Stimulated activated CD4-positive, alpha-beta T cell treated with anti-CD3 and anti-CD28 coated beads, Interleukin-12 subunit alpha, Interleukin-12 subunit beta, amount 100 ng/mL, for 48 hours (primary cell): ENCODE measurements at regions not wholly inside any gene's neighbourhood (a gene's known extent, or its start where the extent isn't known, plus 50 kb on each side); places are given as distances from the start of the nearest gene placed in this dataset.
"Not testable (repeated sequence)": the region's sequence is repeated elsewhere in the genome, so short reads cannot be mapped to it uniquely, and the experiment has no call there.

Experiments used
- DNase-seq, 3 donors: peaks; one replicate each; pipeline ENCODE4 v3.0.0-alpha.2; 2020; ENCODE audit warnings: low read depth in 2 of 3, low spot score in 1 of 3

DNA sequence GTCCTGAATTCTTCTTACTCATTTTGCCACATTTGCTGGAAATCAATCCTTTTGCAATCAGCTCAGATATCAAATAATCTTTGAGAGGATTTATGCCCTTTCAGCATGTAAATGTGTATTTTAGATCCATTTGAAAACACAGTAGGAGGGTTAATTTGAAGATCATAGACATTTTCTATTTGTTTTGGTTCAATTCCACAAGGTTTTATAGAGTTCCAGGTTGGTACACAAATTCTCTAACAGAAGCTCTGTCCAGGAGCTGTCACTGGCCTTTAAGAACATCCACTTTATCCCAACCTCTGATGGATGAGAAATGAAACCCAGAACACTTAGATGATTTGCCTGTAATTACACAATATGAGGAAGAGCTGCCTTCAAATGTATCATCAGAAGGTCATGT is 157.3 kb upstream of the CHAC2 start:
- DNase-seq, result no peak

DNA sequence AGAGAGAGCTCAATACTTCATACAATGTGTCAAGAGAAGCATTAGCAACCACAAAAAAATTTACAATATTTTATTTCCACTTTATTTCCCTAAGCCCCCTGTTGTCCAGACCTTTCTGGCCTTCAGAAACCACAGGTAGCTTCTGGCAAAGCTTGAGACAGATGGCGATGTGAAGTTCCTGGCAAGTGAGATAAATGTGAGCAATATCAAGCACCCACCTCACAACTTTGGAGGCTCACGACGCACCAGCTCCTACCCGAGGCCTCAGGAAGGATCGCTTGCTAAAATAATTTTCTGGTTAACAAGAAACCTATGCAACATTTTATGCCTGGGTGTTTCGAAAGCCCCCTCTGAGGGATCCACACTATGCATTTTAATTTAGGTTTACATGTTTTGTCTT is 158.1 kb upstream of the CHAC2 start:
- no peak for DNase-seq

DNA sequence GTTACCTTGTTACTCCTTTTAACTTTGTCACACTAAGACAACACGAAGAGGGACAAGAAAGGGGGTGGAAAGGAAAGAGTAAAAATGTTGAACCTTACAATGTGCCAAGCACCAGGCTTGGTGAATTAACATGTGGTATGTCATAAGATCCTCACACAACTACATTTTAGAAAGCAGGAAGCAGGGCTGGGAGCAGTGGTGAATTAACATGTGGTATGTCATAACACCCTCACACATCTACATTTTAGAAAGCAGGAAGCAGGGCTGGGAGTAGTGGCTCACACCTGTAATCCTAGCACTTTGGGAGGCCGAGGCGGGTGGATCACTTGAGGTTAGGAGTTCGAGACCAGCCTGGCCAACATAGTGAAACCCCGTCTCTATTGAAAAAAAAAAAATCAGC is 159.3 kb upstream of the CHAC2 start:
- no peak for DNase-seq

DNA sequence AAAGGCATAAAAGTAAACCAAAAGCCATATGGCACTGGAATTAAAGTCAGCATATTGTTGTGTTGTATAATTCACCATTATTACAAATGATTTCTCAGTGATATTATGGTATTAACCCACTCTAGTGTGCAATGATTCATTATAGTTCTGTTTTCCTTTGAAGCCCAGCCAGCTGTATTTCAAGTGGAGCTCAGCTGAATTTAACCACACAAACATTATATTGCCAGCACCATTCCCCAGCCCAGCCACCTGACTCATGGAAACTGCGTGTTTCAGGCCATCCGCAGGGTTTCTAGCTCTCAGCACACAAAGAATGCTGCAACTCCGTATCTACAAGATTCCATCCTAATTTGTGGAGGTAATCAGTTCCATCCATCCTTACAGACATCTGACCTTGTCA is 166.8 kb upstream of the CHAC2 start:
- DNase-seq, result no peak

DNA sequence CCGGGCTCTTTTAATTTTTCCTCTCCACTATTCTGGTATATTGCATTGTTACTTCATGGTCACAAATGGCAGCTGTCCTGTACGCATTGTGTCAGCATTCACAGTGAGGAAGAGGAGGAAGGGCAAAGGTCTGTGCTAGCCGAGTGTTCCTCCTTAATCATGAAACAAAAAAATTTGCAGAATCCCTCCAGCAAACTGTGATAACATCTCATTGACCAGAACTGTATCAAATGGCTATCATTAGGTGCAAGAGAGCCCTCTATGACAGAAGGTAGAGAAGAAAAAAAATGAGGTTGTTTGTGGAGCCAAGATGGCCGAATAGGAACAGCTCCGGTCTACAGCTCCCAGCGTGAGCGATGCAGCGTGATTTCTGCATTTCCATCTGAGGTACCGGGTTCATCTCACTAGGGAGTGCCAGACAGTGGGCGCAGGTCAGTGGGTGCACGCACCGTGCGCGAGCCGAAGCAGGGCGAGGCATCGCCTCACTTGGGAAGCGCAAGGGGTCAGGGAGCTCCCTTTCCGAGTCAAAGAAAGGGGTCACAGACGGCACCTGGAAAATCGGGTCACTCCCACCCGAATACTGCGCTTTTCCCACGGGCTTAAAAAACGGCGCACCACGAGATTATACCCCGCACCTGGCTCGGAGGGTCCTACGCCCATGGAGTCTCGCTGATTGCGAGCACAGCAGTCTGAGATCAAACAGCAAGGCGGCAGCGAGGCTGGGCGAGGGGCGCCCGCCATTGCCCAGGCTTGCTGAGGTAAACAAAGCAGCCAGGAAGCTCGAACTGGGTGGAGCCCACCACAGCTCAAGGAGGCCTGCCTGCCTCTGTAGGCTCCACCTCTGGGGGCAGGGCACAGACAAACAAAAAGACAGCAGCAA is 180.6 kb upstream of the CHAC2 start:
- DNase-seq, result not testable (repeated sequence)

DNA sequence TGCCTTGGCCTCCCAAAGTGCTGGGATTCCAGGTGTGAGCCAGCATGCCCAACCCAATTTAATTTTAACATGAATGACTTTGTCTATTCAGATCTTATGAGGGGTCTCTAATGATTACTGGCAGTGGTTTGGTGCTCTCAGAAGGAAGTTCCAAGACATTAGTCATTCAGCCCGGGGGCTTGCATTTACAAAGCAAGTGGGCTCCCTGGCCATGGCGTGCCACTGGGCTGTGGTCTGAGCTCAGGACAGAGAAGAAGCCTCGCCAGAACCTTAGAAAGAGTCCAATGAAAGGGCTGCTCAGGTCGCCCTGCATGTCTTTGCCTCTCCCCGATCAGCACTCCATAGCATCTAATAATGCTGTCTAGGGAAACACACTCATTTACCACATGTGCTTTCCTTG is 182.6 kb upstream of the CHAC2 start:
- DNase-seq, result no peak

DNA sequence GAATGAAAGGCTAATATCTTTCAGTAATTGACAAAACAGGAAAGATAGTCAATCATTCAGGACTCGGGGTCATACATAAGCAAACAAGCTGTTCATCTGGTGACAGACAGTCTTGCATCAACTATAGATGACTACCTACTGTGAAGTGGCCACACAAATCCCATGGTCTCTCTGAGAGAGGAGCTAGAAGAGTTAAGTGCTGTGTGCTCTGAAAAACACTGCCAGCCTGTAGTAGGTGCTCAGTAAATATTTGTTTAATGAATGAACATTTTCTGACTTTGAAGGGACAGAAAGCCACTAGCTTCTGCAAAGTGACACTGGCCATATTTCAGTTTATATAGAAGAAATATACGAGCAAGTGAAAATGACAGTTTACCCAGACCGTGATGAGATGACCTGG is 184.0 kb upstream of the CHAC2 start:
- DNase-seq, result no peak

DNA sequence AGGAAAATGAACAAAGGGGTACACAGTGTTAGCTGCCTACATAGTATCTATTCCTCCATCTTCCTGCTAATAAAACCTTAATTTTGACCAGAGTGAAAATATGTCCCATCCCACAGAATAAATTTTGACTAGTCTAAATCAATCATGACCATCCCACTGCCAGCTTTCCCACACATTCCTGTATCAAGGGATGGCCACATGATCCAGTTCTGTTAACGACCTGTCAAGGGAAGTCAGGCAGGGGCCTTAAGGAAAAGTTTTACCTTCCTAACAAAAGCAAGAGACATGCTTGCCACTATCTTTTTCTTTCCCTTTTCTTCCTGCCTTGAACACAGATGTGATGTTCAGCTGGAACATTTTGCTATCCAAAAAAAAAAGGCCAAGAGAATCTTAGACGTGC is 185.0 kb upstream of the CHAC2 start:
- no peak for DNase-seq

DNA sequence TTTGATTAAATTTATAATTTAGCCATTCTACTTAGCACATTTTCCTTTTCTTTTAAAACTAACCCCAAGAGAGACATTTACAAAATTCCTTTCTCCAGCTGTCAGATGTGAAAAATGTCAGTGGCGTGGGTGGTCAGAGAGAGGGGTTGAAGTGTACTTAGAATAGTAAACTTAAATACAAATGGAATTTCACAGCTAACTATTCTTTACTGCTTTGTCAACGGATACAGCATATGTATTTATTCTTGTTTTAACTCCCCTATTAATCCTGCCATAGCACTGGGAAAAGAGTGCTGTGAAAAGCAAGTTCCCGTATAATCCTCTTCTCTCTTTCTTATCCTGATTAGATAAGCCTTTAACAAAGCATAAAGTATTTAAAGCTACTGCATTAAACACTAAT is 191.4 kb upstream of the CHAC2 start:
- no peak for DNase-seq

DNA sequence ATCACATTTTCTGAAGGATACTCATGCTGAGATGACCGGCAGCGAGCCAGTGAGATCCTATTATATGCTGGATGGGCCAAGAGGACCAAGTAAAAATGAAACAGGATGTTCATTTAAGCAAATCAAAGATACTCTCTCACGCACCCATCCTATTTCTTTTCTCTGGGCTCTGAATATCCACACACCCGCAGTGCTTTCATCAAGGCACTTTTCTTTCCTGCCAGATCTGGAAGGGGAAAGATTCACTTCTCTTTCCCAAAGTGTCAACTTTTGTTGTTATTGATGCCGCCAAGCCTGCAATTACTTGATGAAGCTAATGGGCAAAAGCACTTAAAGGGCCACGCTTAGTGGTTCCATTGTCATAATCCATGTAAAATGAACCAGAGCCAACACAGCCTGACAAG is 191.9 kb upstream of the CHAC2 start:
- DNase-seq, result no peak

DNA sequence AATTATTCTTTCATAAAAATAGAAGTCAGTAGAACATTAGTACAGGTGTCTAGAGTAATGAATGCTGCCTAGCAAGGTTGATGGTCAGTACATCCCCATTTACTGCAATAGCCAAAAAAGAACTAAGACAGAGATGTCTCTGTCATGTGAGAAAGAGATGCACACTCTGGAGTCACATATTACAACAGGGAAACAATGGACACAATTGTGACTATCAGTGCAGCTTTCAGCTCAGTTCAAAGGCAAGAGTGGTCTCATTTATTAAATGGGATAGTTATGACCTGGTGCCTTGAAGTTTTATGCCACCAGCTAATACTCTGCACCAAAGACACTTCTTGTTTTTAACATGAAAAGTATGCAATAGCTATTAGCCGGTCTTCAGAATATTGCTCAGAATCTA is 194.9 kb upstream of the CHAC2 start:
- DNase-seq, result no peak

DNA sequence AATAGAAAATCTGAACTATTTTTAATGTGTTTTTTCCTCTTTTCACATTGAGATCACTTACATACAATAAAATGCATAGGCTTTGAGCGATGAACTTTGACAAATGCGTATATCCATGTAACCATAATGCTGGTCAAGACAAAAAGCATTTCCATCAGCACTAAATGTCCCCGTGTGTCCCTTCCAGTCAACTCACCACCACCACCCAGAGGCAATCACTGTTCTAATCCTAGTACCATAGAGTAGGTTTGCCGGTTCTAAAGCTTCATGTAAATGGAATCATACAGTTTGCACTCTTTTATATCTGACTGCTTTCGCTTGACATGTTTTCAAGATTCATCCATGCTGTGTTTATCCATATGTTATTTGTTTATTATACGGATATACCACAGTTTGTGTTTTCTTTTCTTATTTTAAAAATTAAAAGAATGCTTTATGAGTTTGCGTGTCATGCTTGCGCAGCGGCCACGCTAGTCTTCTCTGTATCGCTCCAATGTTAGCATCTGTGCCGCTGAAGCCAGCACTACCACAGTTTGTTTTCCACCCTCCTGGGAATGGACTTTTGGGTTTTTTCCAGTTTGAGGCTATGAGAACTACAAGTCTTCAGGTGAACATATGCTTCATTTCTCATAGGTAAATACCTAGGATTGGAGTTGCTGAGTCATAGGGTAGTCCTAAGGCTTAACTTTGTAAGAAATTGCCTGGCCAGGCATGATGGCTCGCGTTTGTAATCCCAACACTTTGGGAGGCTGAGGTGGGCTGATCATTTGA is 197.5 kb upstream of the CHAC2 start:
- DNase-seq, result no peak

DNA sequence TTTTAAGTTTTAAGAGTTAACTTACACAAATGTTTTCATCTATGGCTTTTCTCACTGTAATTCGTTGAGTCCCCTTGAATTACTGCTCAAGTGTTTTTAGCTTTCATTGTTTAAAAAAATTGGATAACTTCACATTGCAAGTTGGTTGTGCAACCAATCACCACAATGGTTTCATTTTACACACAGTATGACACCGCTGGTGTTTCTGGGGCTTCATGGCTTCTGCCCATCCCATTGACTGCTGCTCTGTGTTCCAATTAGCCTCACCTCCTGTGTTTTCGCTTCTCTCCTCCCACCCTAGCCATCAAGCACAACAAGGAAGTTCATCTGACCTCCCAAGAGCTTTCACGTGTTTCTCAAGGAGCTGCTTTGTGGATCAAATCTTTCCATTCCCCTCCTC is 199.1 kb upstream of the CHAC2 start:
- no peak for DNase-seq

DNA sequence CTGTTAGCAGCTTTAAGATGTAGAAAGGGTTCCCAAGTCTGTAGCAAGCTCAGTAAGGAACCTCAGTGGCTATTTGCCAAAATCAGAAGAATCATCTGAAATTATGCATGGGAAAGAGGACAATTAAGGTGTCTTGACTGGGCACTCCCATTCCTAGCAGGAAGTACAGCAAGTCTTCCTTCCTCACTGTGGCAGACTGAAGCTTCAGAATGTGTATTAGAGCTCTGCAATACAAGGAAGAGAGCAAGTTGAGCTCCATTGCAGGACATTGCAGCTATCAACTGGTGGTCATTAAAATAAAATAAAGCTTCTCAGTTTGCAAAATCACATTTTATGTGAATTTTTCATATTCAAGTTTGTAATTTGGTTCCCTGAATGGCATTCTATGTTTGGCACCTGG is 200.5 kb upstream of the CHAC2 start:
- no peak for DNase-seq

DNA sequence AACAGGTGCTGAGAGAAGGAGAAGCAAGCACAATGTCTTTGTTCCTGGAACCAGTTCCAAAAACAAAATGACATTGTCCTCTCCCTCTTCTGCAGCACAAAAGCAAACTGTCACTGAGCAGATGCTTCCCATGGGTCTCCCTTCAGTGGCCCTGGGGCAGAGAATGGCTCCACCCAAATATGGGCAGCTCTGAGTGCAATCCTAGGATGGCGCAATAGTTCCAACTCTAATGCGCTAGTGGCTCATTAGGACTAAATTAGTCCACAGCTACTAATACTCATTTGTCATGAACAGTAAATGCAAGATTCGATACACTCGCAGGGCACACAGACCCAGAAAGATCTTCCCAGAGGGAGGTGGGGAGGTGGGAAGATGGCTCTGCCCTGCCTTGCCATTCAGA is 205.2 kb upstream of the CHAC2 start:
- no peak for DNase-seq

DNA sequence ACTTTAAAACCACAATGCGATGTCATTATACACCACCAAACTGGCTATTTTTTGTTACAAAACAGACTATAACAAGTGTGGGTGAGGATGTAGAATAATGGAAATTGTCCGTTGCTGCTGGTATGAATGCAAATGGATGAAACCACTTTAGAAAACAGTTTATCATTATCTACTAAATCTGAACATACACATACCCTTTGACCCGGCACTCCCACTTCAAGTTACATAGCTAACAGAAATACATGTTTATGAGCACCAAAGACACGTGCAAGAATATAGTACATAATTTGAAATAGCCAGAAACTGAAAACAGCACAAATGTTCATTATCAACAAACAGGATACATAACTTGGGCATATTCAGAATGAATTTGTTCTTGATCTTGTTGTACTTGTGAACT is 206.4 kb upstream of the CHAC2 start:
- no peak for DNase-seq

DNA sequence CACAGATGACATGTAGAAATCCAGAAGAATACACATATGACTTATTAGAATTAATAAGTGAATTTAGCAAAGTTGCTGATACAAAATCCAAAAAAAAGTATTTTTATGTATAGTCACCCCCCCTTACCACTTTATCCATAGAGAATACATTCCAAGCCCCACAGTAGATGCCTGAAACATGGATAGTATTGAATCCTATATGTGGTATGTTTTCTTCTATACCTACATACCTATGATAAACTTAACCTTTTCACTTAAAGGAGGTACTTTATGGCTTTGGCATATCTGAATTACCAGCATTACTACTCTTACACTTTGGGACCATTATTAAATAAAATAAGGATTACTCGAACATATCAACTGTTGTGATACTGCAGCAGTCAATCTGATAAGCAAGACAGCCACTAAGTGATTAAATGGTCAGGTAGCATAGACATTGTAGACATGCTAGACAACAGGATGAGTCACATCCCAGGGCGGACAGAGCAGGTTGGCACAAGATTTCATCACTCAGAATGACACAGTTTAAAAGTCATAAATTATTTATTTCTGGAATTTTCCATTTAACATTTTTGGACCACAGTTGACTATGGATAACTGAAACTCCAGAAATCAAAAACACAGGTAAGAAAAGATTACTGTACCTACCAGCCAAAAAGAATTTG is 208.2 kb upstream of the CHAC2 start:
- DNase-seq, result no peak

DNA sequence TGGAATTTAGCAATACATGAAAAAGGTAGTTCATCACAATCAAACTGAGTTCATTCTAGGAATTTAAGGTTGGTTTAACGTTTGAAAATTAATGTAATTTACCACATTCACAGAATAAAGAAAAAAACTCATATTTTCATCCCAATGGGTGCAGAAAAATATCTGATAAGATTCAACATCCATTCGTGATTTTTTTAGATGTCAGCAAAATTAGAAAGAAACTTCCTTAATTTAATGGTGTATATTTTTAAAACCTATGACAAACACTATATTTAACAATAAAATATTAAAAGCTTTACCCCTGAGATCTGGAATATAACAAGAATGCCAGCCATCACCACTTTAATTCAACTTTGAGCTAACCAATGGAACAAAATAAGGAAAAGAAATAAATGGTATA is 208.7 kb upstream of the CHAC2 start:
- DNase-seq, result no peak

DNA sequence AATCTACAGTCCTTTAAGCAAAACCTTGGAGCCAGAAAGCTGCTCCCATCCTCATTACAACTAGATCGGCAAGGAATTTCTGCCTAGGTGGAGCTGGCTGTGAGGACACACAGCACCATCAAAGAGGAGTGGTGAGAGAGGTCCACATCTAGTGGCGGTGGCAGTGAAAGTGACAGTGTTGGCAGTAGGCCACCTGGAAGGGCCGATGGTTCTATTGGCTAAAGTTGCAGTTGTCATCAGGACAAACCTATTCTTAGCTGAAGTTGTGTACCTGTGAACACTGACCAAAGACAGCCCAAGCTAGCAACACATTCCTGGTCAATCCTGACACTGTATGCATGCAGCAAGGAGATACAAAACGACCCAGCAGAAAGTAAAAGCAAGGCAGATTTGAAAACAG is 218.1 kb upstream of the CHAC2 start:
- DNase-seq, result no peak

DNA sequence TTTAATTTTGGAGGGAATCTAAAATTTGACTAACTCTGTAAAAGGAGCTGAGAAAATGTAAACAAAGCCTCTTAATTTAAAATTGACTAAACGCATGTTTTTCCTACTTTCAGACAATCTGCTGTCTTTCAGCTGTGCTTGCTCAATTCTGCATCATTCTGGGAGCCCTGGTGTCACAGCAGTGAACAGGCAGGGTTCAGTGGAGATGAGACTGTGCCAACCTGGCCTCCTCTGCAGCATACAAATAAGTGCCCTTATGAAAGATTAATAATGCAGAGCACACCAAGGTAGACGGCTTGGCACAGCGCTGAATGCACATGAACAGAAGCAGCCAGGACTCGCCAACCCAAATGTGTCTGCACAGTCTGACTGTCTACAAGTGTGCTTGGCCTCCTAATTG is 222.0 kb upstream of the CHAC2 start:
- DNase-seq, result no peak

DNA sequence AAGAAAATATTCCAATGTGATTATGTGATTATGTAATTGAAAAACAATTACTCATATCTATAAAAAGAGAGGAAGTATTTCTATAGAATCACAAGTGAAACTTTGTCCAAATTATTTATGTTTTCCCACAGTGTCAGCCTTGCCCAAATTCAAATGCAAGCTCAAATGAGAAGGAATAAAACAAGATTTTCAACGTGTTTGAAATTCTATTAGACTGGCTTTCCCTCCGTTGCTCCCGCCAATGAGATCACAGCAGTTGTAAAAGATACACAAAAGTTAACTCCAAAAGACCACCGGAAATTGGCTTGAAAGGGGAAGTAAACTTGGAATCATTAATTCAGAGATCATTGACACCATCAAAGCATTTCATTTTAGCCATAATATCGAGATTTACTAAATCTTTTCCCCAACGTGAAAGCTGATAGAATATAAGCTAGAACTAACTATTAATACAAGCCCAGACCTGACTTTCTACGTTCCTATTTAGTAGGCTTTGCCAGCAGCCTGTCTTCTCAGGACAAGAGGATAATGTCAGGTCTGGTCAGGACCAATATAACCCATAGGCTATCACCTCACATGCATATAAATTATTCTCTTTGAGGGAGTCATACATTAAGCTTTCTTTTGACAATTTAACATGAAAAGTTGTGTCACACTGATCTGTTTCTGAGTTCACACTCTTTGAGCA is 222.6 kb upstream of the CHAC2 start:
- DNase-seq, result no peak

DNA sequence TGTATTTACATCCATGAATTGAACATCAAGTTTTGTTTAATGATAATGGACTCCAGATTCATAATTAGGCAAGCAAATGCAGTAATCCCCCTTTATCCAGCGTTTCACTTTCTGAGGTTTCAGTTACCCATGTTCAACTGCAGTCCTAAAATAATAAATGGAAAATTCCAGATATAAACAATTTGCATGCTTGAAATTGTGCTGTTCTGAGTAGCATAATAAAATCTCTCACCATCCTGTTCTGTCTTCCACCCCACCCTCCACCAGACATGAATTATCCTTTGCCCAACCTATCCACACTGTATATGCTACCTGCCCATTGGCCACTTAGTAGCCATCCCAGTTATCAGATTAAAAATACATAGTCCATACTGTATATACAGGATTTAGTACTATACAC is 224.5 kb upstream of the CHAC2 start:
- DNase-seq, result no peak
